Renal cortical epithelial cell (primary cell): ENCODE measurements at regions not wholly inside any gene's neighbourhood (a gene's known extent, or its start where the extent isn't known, plus 50 kb on each side); places are given as distances from the start of the nearest gene placed in this dataset.
A peak's percentile ranks its signal among the peaks of the same experiment; 100 is the strongest.

ENCODE experiments used
- DNase-seq: peaks from one replicate; pipeline ENCODE4 v3.0.0-alpha.2; 2011; ENCODE audit warnings: low read depth

DNA sequence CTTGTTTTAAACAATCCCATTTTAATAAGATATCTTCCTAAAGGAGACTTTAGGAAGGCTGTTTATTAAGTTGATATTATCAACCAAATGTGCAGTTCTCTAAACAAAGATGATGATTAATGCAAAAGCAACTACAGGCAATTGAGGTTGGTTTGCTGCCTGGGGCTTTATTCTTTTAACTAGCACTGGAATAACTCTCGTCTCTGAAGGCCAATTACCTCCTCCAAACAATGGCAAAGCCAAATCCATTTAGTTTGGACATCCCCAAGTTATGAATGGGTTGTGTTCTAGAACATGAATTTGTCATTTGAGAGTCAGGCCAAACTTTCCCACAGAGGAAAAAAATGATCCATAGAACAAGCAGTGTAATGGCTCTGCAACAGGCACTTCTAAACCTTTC, 114.1 kb downstream of the SLC16A9 start:
- DNase-seq = peak; percentile 73

DNA sequence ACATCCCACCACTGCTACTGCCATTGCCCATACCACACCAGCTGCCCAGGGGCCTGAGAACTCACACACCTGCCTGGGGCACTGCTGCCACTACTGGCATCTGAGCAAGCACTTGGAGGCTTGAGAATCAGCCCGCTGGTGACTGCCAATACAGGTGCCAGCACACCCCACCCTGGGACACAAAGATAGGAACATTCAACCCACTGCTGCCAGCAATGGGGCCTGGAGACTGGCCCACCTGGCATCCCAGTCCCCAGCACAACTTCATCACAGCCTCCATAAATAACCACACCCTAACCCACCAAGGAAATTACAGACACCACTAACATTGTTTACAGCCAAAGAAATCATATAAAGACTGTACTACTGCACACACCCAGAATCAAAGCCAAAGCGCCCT, 115.9 kb downstream of the SLC16A9 start:
- no peak for DNase-seq

DNA sequence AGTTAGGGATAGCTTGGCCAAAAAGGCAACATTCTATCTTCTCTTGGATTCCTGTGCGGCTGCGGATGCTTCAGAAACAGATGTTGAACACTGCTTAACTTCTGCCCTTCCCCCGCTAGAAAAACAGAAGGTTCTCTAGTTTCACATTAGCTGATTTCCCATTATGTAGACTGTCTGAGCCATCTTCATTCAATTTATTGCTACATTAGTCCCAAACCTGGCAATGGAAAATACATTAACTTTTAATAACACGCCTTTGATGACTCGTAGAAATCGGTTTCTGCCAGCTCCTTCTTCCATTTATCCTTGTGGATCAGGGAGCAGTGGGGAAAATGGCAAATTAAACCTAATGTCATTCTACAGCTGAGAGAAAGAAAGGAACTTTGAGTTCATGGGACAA, 119.9 kb downstream of the SLC16A9 start:
- no peak for DNase-seq

DNA sequence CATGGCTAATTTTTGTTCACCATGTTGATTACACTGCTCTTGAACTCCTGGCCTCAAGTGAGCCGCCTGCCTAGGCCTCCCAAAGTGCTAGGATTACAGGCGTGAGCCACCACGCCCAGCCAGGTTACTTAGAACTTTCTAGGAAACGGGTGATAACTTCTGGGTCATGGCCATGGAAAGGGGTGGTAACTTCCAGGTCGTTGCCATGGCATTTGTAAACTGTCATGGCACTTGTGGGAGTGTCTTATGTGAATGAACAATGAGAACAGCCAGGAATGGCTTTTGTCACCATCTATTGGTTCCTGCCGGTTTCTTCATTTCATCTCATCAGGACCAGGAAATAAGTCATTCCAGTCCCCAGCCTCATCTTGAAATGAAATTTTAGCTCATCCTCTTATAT, 120.9 kb downstream of the SLC16A9 start:
- DNase-seq = no peak

DNA sequence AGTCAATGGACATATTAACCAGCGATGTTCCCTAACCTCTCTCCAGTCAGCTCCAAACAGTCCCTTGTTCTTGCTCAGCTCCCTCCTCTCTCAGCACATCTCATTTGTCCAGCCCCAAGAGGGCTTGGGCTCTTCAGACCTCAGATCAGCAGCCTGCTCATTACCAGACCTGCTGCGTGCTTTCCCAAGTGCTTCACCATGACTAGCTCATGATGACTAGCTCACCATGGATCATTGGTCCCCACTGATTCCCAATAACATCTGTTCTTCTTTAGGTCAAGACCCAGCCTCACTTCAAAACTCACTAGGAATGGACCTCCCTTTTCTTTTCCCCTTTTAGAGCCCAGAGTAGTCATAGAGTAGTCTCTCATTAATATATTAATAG, 121.9 kb downstream of the SLC16A9 start:
- DNase-seq = no peak

DNA sequence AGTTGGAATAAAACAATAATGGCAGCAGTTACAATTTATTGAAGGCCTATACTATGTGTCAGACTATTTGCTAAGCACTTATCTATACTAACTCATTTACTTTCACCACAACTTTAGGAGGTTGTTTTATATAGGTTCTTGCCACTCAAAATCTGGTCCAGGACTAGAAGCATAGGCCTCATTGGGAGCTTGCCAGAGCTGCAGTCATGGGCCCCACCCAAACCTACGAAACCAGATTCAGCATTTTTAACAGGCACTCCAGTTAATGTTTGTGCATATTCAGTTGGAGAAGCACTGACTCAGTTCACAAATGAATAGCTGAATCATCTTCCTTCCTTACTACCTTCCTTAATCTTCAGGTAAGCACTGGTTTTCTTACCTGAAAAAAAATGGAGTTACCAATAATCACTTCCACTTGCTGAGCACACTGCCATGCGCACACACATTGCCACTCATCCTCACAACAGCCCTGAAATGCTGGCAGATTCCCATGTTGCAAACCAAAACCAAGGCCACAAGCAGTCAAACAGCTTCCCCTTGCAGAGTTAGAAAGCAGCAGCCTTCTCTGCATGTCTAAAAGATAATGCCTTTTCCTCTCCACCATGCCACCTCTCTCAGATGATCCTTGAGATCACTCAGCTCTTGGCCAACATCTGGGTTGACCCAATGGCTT, 122.4 kb downstream of the SLC16A9 start:
- DNase-seq = peak; percentile 62

DNA sequence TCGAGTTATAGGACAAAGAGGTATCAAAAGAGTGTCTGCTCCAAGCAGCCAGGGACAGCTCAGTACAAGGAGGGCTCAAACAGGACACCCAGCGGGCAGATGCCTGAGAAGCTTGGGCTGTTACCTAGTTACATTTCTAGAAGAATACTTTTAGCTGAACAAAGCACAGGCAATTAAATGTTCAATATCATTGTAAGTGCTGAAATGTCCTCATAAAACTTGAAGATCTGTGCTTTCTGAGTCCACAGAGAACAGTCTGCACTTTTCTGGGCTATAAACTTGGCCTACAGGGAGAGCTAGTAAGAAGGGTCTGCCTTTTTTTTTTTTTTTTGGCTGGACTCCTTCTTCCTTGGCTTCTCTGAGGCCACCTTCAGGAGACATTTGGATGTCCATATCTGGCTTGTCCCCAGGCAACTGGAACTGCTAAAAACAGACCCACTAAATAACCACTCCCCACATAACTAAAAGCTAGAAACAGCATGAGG, 123.2 kb downstream of the SLC16A9 start:
- DNase-seq = no peak

DNA sequence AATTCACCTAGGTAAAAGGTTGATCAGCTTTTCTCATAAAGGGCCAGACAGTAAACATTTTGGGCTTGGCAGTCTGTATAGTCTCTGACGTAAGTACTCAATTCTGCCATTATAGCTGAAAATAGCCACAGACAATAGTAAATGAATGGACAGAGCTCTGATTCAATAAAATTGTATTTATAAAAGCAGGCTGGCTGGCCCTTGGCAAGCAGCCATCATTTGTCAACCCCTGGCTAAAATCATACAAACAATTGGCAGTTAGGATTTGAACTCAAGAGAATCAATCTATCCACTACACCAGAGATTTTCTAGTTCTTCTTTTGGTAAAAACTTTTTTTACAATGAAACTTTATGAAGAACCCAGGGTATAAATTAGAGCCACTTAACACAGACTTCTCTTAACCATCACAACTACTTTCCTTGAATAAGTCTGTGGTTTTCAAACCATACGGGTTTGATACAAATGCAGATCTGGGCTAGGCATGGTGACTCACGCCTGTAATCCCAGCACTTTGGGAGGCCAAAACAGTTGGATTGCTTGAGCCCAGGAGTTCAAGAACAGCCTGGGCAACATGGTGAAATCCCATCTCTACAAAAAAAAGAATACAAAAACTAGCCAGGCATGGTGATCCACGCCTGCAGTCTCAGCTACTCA, 124.5 kb downstream of the SLC16A9 start:
- peak; percentile 43 for DNase-seq

DNA sequence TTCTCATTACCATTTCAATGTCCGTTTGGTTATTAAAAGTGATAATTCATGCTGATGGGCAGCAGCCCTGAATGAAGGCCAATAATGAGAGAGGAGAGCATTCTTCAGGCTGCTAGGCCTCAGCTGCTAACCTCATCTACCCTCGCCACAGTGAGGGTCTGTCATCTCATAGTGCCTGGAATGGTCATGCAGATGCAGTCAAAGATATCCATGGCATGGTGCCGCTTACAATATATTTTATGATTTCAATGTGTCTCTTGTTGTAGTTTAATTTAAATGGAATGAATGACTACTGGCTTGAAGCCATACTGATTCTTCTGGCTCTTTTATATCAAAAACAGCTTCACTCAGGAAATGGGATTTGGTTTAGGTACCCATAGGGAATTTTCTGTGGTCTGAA, 126.9 kb downstream of the SLC16A9 start:
- DNase-seq = no peak

DNA sequence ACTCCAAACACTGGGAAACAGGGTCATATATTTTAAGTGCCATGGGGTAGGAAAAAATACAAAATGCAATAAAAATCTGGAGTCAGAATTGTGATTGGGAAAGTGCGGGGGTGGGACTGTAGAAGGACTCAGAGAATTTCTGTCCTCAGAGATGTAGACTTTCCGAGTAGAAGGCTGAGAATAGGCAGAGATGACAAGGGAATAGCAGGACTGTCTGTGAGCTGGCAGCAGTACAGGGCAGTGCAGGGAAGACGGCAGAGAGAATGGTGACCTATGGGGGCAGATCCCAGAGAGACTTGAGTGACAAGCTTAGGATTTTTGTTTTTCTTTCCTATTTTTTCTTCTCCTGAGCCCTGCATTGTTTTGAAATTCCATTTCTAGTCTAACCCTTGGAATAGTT, 127.6 kb downstream of the SLC16A9 start:
- no peak for DNase-seq

DNA sequence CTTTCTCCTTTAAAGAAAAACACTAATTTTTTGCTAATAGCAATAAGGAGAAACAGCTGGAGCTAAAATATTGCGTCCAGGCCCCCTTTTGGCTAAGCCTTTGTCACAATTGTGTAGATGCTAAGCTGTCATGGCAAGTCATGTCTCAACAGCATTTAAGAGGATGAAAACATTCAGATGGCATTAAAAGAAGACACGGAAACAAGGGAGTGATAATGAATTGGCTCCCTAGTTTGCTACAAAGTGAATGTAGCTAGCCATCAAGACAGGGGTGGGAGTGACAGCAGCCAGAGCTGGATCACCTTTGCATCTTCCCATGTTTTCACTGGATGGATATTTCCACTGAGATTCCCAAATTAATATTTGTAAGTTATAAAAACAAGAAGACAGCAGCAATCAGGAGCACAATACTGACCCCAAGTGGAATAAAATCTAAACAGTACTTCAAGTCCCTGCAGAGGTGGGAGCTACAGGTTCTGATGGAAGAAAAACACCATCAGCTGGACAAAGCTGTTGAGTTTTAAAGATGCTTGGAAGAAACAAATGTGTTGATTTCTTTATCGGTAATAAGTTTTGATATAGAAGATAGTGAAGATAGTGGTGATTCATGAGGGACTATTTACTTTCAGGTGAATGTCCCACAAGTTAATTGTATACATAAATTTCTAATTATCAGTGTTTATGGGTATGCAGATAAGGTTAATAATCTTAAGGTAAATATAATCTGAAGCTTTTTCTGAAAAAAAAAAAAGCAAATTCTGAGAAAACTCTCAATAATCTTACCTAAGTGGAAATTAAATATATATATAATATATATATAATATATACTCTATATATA, 129.4 kb downstream of the SLC16A9 start:
- peak; percentile 46 for DNase-seq

DNA sequence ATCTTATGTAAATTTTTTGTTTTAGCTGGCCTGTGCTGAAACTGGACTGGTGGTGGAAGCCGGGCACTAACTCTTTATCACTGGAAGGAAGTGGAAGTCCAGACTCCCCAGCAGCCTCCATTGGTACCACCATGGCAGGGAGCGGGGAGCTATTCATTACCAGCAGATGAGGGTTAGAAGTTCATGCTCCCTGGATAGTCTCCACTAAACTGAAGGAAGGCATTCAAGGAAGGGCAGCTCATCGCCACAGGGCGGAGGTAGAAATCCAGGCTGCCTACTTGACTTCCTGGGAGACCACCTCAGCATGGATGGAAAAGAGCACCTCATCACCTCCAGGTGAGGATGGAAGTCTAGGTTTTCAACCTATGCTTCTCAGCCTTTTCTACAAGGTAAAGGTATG, 130.9 kb downstream of the SLC16A9 start:
- no peak for DNase-seq

DNA sequence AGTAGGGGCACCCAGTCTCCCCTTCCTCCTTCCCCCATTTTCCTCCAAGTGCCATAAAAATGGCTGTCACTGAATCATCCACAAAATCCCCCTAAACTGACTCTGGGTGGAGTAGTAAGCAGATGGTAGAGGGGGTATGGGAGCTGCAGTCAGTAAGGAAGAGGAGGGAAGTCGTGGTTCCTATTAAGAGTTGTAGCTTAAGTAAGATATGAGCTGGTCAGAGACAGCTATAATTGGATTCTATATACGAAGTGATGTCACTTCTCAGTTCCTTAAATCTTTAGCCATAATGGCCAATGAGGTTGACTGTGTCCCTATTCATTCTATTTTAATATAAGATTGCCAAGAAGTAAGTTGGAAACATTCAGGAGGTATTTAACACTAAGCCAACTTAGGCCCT, 131.7 kb downstream of the SLC16A9 start:
- no peak for DNase-seq

DNA sequence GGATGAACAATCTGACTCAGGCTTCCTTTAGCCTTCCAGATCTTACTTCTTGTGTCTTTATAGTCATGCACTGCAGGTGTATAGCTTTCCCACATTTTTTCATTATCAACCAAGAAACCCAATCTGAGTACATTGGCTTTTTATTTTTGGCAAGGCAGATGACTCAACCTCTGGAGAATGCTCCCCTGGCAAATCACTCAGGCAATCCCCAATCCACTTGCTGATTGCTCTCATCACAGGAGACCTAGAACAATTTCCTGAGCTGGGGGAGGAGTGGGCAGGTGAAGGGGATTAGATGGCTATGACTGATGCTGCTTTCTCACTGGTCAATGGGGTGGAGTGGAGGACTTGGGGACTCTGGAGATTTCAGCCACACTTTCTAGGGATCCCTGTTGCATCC, 134.4 kb downstream of the SLC16A9 start:
- DNase-seq = no peak

DNA sequence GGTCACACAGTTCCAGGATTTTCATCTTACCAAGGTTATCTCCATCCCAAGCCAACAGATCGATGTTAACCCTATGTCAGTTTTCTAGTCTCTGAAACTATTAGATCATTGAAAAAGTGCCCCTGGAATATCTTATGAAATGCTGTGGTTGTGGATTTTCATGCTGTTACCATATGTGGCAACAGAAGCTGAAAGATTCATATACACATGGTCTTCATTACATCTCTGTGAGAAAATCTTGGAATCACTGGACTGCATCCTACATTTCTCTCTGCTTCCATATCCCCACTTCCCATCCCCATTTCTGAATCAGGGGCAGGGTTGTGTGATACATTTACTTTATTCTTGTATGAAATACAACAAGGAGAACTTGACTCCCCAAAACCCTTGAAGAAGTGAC, 146.1 kb downstream of the SLC16A9 start:
- DNase-seq = no peak

DNA sequence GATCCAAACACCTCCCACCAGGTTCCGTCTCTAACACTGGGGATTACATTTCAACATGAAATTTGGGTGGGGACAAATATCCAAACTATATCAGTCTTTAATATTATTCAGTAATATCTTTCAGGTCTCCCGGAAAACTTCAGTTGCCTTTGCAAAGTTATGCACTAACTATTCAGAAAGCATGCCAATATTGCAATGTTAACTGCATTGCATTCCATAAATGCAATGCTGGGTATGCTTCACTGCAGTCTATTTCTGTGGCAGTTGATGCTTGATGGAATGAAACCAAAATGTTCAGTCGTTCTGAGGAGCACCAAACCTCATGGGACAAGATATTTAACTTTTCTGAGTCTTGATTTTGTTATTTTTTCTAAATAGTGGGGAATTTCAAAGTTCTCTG, 147.5 kb downstream of the SLC16A9 start:
- no peak for DNase-seq

DNA sequence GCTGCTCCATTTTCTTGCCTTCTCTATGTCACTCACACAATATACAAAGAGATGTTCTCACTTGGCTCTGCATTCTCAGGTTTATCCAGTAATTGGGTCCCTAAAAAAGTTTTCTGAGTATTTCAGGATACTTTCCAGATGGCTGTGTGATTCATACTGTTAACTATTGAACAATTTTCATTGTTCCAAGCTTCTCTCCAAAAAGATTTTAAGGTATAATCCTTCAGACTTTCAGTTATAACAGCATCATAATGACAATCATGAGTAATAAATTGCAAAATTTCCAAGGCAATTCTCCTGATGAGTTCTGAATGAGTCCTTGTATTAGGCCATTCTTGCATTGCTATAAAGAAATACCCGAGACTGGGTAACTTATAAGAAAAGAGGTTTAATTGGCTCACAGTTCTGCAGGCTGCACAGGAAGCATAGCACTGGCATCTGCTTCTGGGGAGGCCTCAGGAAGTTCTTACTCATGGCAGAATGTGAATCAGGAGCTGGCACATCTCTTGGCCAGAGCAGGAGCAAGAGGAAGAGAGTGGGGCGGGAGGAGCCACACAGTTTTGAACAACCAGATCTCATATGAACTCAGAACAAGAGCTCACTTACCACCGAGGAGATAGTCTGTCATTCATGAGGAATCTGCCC, 148.1 kb downstream of the SLC16A9 start:
- DNase-seq = no peak

DNA sequence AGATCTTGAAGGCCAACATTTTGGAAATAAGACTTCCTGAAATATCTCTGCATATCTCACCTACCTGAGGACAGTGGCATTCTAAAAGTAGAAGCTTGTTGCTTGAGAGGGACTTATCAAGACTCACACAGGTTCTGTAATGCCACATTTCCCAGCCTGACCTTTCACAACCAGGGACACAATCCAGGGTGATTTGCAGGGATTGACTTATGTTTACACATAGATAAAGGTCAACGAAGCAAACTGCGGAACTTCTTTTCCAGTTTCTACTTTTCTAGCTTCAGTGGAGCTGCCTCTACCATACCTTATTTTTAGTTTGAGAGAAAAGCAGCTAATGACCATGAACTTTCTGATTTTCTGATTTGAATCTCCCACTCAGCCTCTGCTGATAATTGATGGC, 148.7 kb downstream of the SLC16A9 start:
- no peak for DNase-seq

DNA sequence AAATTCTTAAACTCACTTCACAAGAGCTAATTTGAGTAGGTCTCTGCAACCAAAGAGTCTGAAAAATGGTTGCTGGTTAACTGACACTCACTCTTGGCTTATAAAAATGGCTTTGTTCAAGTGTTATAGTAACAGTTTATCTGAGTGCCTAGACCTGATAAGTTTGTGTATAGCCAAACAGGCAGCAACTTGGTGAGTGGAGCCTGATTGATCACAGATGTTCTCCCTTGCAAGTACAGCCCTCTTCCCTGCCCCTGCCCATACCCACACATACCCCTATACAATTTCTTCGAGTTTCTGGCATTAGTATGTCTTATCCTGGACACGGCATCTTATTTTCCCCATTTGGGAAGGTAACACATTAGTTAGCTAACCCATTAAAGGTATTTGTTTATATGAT, 149.5 kb downstream of the SLC16A9 start:
- DNase-seq = no peak

DNA sequence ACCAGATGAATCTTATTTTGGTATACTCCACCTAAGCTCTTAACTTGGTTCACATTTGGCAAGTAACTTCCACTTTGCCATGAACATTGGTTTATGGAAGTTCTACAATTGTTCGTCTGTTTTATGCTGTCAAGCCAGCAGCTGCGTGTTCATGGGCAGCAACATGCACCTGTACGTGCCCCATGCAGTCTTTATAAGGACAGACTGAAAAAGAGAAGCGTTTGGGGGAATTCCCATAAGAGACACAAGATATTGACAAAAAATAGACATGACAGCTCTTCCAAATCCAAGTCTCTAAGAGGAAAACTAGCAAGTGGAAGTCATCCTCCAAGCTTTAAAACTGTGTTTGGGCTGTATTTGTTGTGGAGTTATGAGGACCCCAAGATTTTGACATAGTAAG, 151.6 kb downstream of the SLC16A9 start:
- no peak for DNase-seq

DNA sequence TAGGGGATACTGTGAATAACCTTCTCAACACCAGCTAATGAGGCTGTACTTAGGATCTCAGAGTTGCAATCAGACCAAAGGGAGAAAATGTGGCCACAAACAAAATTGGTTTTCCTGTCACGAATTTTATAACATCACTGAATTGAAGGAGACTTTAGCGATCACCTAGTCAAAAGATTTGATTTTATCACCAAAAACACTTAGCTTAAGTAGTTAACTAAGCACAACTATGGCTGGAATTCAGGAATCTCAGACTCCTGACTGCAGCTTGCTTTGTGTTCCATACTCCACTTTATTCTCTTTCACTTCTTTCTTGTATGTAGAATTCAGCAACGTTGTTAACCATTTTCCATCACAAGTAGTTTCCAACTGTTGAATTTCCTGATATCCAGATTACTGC, 152.0 kb downstream of the SLC16A9 start:
- DNase-seq = peak; percentile 9

DNA sequence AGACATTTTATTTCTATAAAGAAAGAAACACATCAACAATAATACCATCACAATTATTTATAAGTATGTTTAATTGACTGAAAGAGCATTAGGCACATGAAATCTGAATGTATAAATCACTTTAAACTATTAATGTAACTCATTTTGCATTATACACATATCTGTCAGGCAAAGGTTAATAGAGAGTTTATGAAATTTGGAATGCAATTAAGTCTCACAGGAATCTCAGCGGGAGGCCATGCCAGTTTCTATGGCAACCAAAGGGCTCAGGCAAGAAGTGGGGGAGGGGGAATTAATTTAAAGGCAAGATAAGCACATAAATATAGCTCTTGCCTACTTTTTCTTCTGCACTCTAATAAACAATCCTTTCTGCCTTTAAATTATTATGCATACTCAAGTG, 152.6 kb downstream of the SLC16A9 start:
- DNase-seq = peak; percentile 7
